Hematopoietic multipotent progenitor cell treated with erythropoietin and hydrocortisone succinate and interleukin-3 and kit ligand, for 4 days (in vitro differentiated cells): ENCODE measurements at regions not wholly inside any gene's neighbourhood (a gene's known extent, or its start where the extent isn't known, plus 50 kb on each side); places are given as distances from the start of the nearest gene placed in this dataset.

Experiments
- DNase-seq: peaks from one replicate; pipeline ENCODE4 v3.0.0-alpha.2; 2015

GRCh38 chr9:118529210-118529609, 825.0 kb downstream of the TLR4 start:
- DNase-seq: peak; percentile 51

GRCh38 chr9:118529624-118530214, 825.5 kb downstream of the TLR4 start:
- DNase-seq: no peak

- DNase-seq: no peak
Observed at GRCh38 chr9:118532592-118532991, 828.4 kb downstream of the TLR4 start.

- no peak for DNase-seq
Observed at GRCh38 chr9:118533101-118533500, 828.9 kb downstream of the TLR4 start.

GRCh38 chr9:118533850-118534249, 829.6 kb downstream of the TLR4 start:
- DNase-seq: no peak

GRCh38 chr9:118536153-118536552, 832.0 kb downstream of the TLR4 start:
- DNase-seq: no peak

- no peak for DNase-seq
Observed at GRCh38 chr9:118538959-118539358, 830.3 kb downstream of the BRINP1 start.

- DNase-seq: no peak
Observed at GRCh38 chr9:118553465-118553864, 815.8 kb downstream of the BRINP1 start.

GRCh38 chr9:118554987-118555386, 814.2 kb downstream of the BRINP1 start:
- no peak for DNase-seq

GRCh38 chr9:118558026-118558425, 811.2 kb downstream of the BRINP1 start:
- no peak for DNase-seq

GRCh38 chr9:118558891-118559290, 810.3 kb downstream of the BRINP1 start:
- no peak for DNase-seq

- DNase-seq: no peak
Observed at GRCh38 chr9:118561051-118561450, 808.2 kb downstream of the BRINP1 start.

- no peak for DNase-seq
Observed at GRCh38 chr9:118563677-118564076, 805.6 kb downstream of the BRINP1 start.

GRCh38 chr9:118567861-118568260, 801.4 kb downstream of the BRINP1 start:
- no peak for DNase-seq

GRCh38 chr9:118568704-118569103, 800.5 kb downstream of the BRINP1 start:
- no peak for DNase-seq

- DNase-seq: no peak
Observed at GRCh38 chr9:118569148-118569547, 800.1 kb downstream of the BRINP1 start.

- DNase-seq: no peak
Observed at GRCh38 chr9:118570066-118570465, 799.2 kb downstream of the BRINP1 start.

GRCh38 chr9:118575341-118576070, 793.7 kb downstream of the BRINP1 start:
- no peak for DNase-seq

- no peak for DNase-seq
Observed at GRCh38 chr9:118577121-118577520, 792.1 kb downstream of the BRINP1 start.

GRCh38 chr9:118578467-118578866, 790.8 kb downstream of the BRINP1 start:
- no peak for DNase-seq

- DNase-seq: no peak
Observed at GRCh38 chr9:118583414-118583813, 785.8 kb downstream of the BRINP1 start.

GRCh38 chr9:118586978-118587377, 782.3 kb downstream of the BRINP1 start:
- DNase-seq: no peak

GRCh38 chr9:118594428-118594827, 774.8 kb downstream of the BRINP1 start:
- no peak for DNase-seq

GRCh38 chr9:118595719-118596305, 773.4 kb downstream of the BRINP1 start:
- DNase-seq: peak; percentile 5
